Neural cell (in vitro differentiated cells): ENCODE measurements at regions not wholly inside any gene's neighbourhood (a gene's known extent, or its start where the extent isn't known, plus 50 kb on each side); places are given as distances from the start of the nearest gene placed in this dataset.

Experiments used
- CTCF ChIP-seq: fragments of 450-650 bp; IDR thresholded peaks from 2 replicates; pipeline ENCODE4 v1.5.1; 2014; ENCODE audit warnings: antibody characterized with exemption, mild to moderate bottlenecking, moderate library complexity; ENCODE audit not compliant: poor library complexity, severe bottlenecking
- EP300 ChIP-seq: fragments of 450-650 bp; conservative IDR thresholded peaks from 2 replicates; pipeline ENCODE4 v1.6.1; 2014; ENCODE audit warnings: antibody characterized with exemption, mild to moderate bottlenecking, moderate library complexity; ENCODE audit not compliant: poor library complexity, severe bottlenecking
- RAD21 ChIP-seq: fragments of 450-650 bp; conservative IDR thresholded peaks from 2 replicates; pipeline ENCODE4 v1.6.1; 2014; ENCODE audit warnings: antibody characterized with exemption, mild to moderate bottlenecking, moderate library complexity
- SMC3 ChIP-seq: fragments of 450-650 bp; conservative IDR thresholded peaks from 2 replicates; pipeline ENCODE4 v1.6.1; 2014; ENCODE audit warnings: antibody characterized with exemption, mild to moderate bottlenecking, moderate library complexity; ENCODE audit not compliant: poor library complexity
- TF ChIP-seq, protein P1 (sequence below): IDR thresholded peaks from 2 replicates; pipeline ENCODE4 v1.6.1; 2012; ENCODE audit warnings: borderline replicate concordance

- TF ChIP-seq, protein P1, sequence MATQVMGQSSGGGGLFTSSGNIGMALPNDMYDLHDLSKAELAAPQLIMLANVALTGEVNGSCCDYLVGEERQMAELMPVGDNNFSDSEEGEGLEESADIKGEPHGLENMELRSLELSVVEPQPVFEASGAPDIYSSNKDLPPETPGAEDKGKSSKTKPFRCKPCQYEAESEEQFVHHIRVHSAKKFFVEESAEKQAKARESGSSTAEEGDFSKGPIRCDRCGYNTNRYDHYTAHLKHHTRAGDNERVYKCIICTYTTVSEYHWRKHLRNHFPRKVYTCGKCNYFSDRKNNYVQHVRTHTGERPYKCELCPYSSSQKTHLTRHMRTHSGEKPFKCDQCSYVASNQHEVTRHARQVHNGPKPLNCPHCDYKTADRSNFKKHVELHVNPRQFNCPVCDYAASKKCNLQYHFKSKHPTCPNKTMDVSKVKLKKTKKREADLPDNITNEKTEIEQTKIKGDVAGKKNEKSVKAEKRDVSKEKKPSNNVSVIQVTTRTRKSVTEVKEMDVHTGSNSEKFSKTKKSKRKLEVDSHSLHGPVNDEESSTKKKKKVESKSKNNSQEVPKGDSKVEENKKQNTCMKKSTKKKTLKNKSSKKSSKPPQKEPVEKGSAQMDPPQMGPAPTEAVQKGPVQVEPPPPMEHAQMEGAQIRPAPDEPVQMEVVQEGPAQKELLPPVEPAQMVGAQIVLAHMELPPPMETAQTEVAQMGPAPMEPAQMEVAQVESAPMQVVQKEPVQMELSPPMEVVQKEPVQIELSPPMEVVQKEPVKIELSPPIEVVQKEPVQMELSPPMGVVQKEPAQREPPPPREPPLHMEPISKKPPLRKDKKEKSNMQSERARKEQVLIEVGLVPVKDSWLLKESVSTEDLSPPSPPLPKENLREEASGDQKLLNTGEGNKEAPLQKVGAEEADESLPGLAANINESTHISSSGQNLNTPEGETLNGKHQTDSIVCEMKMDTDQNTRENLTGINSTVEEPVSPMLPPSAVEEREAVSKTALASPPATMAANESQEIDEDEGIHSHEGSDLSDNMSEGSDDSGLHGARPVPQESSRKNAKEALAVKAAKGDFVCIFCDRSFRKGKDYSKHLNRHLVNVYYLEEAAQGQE = no peak
- no peak for TF ChIP-seq CTCF
- TF ChIP-seq SMC3 = no peak
- no peak for TF ChIP-seq RAD21
- TF ChIP-seq EP300 = no peak
Measured at GRCh38 chr12:113658006-113658655, 186.5 kb upstream of the LHX5 start.
